K562 (cell line): ENCODE measurements at regions not wholly inside any gene's neighbourhood (a gene's known extent, or its start where the extent isn't known, plus 50 kb on each side); places are given as distances from the start of the nearest gene placed in this dataset.

Experiments used
- EP300 ChIP-seq: IDR thresholded peaks from 2 replicates; pipeline ENCODE4 v1.6.1; 2012; ENCODE audit warnings: low read length, improper control_type of control experiment
- ZSCAN32 ChIP-seq: fragments of 450-650 bp; formaldehyde crosslinking; IDR thresholded peaks from 2 replicates; pipeline ENCODE4 v1.4.0; 2020; ENCODE audit warnings: mild to moderate bottlenecking, moderate library complexity
- TF ChIP-seq, protein P1 (sequence below): sonication (generic); formaldehyde crosslinking; IDR thresholded peaks from 2 replicates; pipeline ENCODE4 v1.8.0; 2023; ENCODE audit warnings: mild to moderate bottlenecking, missing genetic modification reagents
- TF ChIP-seq, protein P2 (sequence below): sonication (generic); formaldehyde crosslinking; IDR thresholded peaks from 2 replicates; pipeline ENCODE4 v1.8.1; 2023; ENCODE audit warnings: mild to moderate bottlenecking, missing genetic modification reagents
- TF ChIP-seq, protein P3 (sequence below), 3 experiments: IDR thresholded peaks in 2 of 3; conservative IDR thresholded peaks in 1 of 3; 2 replicates each; pipeline ENCODE4 v1.5.1; 2011 to 2012; ENCODE audit warnings: low read length in 3 of 3, mild to moderate bottlenecking in 3 of 3, control low read depth in 2 of 3, improper control_type of control experiment in 1 of 3, inconsistent platforms in 1 of 3, low read depth in 1 of 3, mixed read lengths in 1 of 3, moderate library complexity in 1 of 3; ENCODE audit not compliant: insufficient read depth in 2 of 3

DNA sequence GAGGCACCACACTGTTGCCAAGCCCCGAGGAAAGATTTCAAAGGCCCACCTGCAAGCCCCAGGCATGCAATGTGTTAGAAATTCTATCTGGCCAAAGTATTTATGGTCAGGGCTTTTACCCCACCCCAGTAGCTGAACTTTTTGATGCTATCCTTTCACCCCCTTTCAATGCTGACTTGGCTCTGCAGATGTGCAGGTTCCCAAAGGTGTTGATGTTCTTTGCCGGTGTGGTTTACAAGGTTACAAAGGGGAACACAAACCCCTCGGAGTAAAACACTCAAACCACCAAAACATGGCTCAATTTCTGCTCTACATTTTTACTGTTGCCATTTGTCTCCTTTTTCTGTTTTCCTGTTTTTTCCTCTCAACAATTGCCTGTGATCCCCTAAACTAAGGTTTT, 145.4 kb upstream of the BNIP2 start:
- TF ChIP-seq, protein P1, sequence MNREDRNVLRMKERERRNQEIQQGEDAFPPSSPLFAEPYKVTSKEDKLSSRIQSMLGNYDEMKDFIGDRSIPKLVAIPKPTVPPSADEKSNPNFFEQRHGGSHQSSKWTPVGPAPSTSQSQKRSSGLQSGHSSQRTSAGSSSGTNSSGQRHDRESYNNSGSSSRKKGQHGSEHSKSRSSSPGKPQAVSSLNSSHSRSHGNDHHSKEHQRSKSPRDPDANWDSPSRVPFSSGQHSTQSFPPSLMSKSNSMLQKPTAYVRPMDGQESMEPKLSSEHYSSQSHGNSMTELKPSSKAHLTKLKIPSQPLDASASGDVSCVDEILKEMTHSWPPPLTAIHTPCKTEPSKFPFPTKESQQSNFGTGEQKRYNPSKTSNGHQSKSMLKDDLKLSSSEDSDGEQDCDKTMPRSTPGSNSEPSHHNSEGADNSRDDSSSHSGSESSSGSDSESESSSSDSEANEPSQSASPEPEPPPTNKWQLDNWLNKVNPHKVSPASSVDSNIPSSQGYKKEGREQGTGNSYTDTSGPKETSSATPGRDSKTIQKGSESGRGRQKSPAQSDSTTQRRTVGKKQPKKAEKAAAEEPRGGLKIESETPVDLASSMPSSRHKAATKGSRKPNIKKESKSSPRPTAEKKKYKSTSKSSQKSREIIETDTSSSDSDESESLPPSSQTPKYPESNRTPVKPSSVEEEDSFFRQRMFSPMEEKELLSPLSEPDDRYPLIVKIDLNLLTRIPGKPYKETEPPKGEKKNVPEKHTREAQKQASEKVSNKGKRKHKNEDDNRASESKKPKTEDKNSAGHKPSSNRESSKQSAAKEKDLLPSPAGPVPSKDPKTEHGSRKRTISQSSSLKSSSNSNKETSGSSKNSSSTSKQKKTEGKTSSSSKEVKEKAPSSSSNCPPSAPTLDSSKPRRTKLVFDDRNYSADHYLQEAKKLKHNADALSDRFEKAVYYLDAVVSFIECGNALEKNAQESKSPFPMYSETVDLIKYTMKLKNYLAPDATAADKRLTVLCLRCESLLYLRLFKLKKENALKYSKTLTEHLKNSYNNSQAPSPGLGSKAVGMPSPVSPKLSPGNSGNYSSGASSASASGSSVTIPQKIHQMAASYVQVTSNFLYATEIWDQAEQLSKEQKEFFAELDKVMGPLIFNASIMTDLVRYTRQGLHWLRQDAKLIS (CRISPR knock-in tag) = no peak
- TF ChIP-seq, protein P2, sequence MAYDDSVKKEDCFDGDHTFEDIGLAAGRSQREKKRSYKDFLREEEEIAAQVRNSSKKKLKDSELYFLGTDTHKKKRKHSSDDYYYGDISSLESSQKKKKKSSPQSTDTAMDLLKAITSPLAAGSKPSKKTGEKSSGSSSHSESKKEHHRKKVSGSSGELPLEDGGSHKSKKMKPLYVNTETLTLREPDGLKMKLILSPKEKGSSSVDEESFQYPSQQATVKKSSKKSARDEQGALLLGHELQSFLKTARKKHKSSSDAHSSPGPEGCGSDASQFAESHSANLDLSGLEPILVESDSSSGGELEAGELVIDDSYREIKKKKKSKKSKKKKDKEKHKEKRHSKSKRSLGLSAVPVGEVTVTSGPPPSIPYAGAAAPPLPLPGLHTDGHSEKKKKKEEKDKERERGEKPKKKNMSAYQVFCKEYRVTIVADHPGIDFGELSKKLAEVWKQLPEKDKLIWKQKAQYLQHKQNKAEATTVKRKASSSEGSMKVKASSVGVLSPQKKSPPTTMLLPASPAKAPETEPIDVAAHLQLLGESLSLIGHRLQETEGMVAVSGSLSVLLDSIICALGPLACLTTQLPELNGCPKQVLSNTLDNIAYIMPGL (CRISPR knock-in tag) = no peak
- TF ChIP-seq, protein P3, sequence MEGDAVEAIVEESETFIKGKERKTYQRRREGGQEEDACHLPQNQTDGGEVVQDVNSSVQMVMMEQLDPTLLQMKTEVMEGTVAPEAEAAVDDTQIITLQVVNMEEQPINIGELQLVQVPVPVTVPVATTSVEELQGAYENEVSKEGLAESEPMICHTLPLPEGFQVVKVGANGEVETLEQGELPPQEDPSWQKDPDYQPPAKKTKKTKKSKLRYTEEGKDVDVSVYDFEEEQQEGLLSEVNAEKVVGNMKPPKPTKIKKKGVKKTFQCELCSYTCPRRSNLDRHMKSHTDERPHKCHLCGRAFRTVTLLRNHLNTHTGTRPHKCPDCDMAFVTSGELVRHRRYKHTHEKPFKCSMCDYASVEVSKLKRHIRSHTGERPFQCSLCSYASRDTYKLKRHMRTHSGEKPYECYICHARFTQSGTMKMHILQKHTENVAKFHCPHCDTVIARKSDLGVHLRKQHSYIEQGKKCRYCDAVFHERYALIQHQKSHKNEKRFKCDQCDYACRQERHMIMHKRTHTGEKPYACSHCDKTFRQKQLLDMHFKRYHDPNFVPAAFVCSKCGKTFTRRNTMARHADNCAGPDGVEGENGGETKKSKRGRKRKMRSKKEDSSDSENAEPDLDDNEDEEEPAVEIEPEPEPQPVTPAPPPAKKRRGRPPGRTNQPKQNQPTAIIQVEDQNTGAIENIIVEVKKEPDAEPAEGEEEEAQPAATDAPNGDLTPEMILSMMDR (IDR thresholded peaks at IDR 0.05 in 2 of 3, conservative IDR thresholded peaks at IDR 0.05 in 1 of 3; ENCODE audit: insufficient read depth in 2 of 3, low read depth in 1 of 3, low read length in 3 of 3) = no peak
- TF ChIP-seq ZSCAN32 (CRISPR knock-in tag) = no peak
- no peak for TF ChIP-seq EP300
